ENCODE measurements at regions not wholly inside any gene's neighbourhood (a gene's known extent, or its start where the extent isn't known, plus 50 kb on each side); places are given as distances from the start of the nearest gene placed in this dataset.

DNA sequence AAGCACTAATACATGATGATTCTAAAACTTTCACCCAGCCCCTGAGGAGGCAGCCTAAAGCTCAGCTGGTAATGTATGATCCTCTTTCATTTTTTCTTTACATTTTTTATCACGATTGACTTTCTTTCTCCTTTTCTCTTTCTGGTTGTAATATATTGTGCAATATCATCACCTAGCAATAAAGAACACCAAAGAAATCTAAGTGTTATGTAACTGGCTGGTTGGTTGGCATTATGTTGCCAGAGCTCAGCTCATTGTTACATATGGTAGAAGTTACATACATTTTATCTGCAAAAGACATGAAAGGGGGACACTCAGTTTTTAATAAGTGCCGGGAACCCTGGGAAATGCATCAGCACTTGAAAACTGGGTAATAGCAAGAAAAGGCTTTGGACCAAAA is 432.1 kb upstream of the DDI1 start:
- H2AFZ ChIP-seq (ENCODE audit: low read depth, low read length): no peak overlapping the region
- H4K20me1 ChIP-seq (ENCODE audit: insufficient read depth, low read length): no peaks in the 10 kb centered on the region
- H3K27me3 Mint-ChIP-seq (ENCODE audit: low read depth, unreplicated experiment): no peaks in the 10 kb centered on the region
- H3K9me3 Mint-ChIP-seq (ENCODE audit: unreplicated experiment): no peaks in the 10 kb centered on the region
- no peak for FAIRE-seq
- no peak overlapping the region for H3K4me2 ChIP-seq (ENCODE audit: low read length)
- H3K36me3 Mint-ChIP-seq (ENCODE audit: low read depth, unreplicated experiment): no peaks in the 10 kb centered on the region
- H3K9me3 ChIP-seq (ENCODE audit: insufficient read depth, low read depth, low read length): no peaks in the 10 kb centered on the region
- H3K36me3 ChIP-seq (ENCODE audit: insufficient read depth, low read length): no peaks in the 10 kb centered on the region
- TF ChIP-seq, protein P1, sequence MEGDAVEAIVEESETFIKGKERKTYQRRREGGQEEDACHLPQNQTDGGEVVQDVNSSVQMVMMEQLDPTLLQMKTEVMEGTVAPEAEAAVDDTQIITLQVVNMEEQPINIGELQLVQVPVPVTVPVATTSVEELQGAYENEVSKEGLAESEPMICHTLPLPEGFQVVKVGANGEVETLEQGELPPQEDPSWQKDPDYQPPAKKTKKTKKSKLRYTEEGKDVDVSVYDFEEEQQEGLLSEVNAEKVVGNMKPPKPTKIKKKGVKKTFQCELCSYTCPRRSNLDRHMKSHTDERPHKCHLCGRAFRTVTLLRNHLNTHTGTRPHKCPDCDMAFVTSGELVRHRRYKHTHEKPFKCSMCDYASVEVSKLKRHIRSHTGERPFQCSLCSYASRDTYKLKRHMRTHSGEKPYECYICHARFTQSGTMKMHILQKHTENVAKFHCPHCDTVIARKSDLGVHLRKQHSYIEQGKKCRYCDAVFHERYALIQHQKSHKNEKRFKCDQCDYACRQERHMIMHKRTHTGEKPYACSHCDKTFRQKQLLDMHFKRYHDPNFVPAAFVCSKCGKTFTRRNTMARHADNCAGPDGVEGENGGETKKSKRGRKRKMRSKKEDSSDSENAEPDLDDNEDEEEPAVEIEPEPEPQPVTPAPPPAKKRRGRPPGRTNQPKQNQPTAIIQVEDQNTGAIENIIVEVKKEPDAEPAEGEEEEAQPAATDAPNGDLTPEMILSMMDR (IDR thresholded peaks at IDR 0.05; ENCODE audit: insufficient read depth, low read depth, low read length): no peak
- H3K9ac ChIP-seq (ENCODE audit: low read length): no peak overlapping the region
- H3K27me3 ChIP-seq (ENCODE audit: insufficient read depth, low read length): no peaks in the 10 kb centered on the region
- H3K4me1 ChIP-seq (ENCODE audit: insufficient read depth, low read length): peaks cover 7% of the 10 kb centered on the region
- H3K27ac Mint-ChIP-seq (ENCODE audit: unreplicated experiment): no peak overlapping the region
- H3K4me3 ChIP-seq (ENCODE audit: insufficient read depth, low read depth, low read length): no peak overlapping the region
- H3K4me3 Mint-ChIP-seq (ENCODE audit: unreplicated experiment): no peak overlapping the region
- H3K79me2 ChIP-seq (ENCODE audit: insufficient read depth, low read length): no peaks in the 10 kb centered on the region
- H3K4me1 Mint-ChIP-seq (ENCODE audit: low read depth, unreplicated experiment): peaks cover 9% of the 10 kb centered on the region
- DNase-seq (ENCODE audit: low read depth): no peak
- H3K27ac ChIP-seq (ENCODE audit: low read depth, low read length): no peak overlapping the region

DNA sequence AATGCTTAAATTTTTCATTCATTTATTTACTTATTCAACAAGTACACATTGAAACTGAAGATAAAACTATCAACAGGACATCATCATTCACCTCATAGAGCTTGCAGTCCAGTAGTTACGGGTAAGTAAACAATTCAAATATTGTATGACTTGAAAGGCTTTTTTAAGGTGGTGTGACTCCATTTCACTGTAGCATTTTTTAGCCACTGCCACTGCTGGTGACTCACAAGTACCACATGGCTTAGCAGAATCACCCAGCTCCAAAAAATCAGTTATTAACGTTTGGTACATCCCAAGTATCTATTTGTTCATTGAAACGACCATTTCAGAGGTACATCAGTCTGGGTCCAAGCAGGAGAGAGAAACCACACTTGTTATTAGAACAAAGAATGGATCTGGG is 427.9 kb upstream of the DDI1 start:
- Histone ChIP-seq H3K4me3 (ENCODE audit: insufficient read depth, low read depth, low read length) (no peak overlapping the region), H3K79me2 (ENCODE audit: insufficient read depth, low read length) (no peaks in the 10 kb centered on the region), H3K27me3 (ENCODE audit: insufficient read depth, low read length) (no peaks in the 10 kb centered on the region), H3K4me1 (ENCODE audit: insufficient read depth, low read length) (peaks cover 12% of the 10 kb centered on the region), H3K36me3 (ENCODE audit: insufficient read depth, low read length) (no peaks in the 10 kb centered on the region), H3K4me2 (ENCODE audit: low read length) (peak overlapping the region; percentile 72), H3K9ac (ENCODE audit: low read length) (no peak overlapping the region), H3K27ac (ENCODE audit: low read depth, low read length) (peak overlapping the region; percentile 71), H4K20me1 (ENCODE audit: insufficient read depth, low read length) (no peaks in the 10 kb centered on the region), H3K9me3 (ENCODE audit: insufficient read depth, low read depth, low read length) (no peaks in the 10 kb centered on the region), H2AFZ (ENCODE audit: low read depth, low read length) (no peak overlapping the region)
- no peaks in the 10 kb centered on the region for H3K36me3 Mint-ChIP-seq (ENCODE audit: low read depth, unreplicated experiment)
- no peaks in the 10 kb centered on the region for H3K27me3 Mint-ChIP-seq (ENCODE audit: low read depth, unreplicated experiment)
- H3K4me1 Mint-ChIP-seq (ENCODE audit: low read depth, unreplicated experiment): peaks cover 13% of the 10 kb centered on the region
- peak; percentile 72 for FAIRE-seq
- TF ChIP-seq, protein P1 (IDR thresholded peaks at IDR 0.05; ENCODE audit: insufficient read depth, low read depth, low read length): no peak
- no peak for TF ChIP-seq EZH2 (IDR thresholded peaks at IDR 0.05; ENCODE audit: insufficient read depth, low read length)
- H3K9me3 Mint-ChIP-seq (ENCODE audit: unreplicated experiment): peaks cover 6% of the 10 kb centered on the region
- H3K27ac Mint-ChIP-seq (ENCODE audit: unreplicated experiment): peak overlapping the region; percentile 95
- peak; percentile 59 for DNase-seq (ENCODE audit: low read depth)
- H3K4me3 Mint-ChIP-seq (ENCODE audit: unreplicated experiment): no peak overlapping the region

DNA sequence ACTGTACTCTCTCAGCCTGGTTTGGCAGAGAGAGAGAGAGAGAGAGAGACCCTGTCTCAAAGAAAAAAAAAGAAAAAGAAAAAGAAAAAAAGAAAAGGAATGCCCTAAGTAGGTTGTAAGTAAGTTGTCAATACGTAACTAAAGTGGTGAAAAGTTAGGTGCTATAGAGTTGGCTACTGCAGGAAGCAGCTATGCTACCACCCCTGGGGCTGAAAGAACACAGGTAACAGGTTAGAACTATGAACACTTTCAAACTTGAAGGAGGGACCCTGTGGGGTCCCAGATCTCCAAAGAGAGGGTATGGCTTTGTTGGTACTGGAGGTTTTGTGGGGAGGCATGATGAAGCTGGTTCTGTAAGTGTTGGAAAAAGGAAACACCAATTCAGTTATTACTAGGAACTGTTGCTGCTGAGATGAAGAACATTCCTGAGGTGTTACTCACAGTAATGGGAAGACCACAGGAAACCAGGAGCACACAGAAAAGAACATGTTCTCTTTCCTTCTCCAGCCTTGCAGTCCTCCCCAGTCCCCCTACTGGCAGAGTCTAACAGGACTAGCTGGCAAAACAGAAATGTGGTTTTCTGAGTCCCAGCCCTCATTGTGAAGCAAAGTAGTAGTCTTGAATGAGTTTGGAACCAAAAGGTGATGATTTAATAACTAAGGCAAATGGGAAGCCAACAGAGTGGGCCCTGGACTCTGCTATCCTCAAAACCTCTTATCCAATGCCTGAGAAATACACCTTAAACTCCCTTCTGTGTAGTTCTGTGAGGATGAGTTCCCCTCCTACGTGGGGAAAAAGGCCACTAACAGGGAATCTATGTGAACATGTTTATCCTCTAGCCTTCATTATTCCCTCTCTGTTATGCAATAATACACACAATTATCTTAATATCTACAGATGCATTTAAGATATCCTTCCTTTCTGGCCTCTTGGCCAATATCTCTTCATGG is 427.0 kb upstream of the DDI1 start:
- peak; percentile 97 for DNase-seq (ENCODE audit: low read depth)
- peaks cover 13% of the 10 kb centered on the region for H3K4me1 Mint-ChIP-seq (ENCODE audit: low read depth, unreplicated experiment)
- H3K4me2 ChIP-seq (ENCODE audit: low read length): peak overlapping the region; percentile 72
- no peaks in the 10 kb centered on the region for H3K36me3 Mint-ChIP-seq (ENCODE audit: low read depth, unreplicated experiment)
- no peak overlapping the region for H3K4me3 ChIP-seq (ENCODE audit: insufficient read depth, low read depth, low read length)
- no peaks in the 10 kb centered on the region for H3K27me3 ChIP-seq (ENCODE audit: insufficient read depth, low read length)
- peaks cover 6% of the 10 kb centered on the region for H3K9me3 Mint-ChIP-seq (ENCODE audit: unreplicated experiment)
- peak overlapping the region; percentile 55 for H2AFZ ChIP-seq (ENCODE audit: low read depth, low read length)
- TF ChIP-seq EZH2 (IDR thresholded peaks at IDR 0.05; ENCODE audit: insufficient read depth, low read length): no peak
- TF ChIP-seq, protein P1 (IDR thresholded peaks at IDR 0.05; ENCODE audit: insufficient read depth, low read depth, low read length): peak; percentile 93
- H3K27ac ChIP-seq (ENCODE audit: low read depth, low read length): peak overlapping the region; percentile 71
- H3K79me2 ChIP-seq (ENCODE audit: insufficient read depth, low read length): no peaks in the 10 kb centered on the region
- no peaks in the 10 kb centered on the region for H3K9me3 ChIP-seq (ENCODE audit: insufficient read depth, low read depth, low read length)
- FAIRE-seq: peak; percentile 100
- peak overlapping the region; percentile 8 for H3K9ac ChIP-seq (ENCODE audit: low read length)
- H3K4me1 ChIP-seq (ENCODE audit: insufficient read depth, low read length): peaks cover 12% of the 10 kb centered on the region
- H3K36me3 ChIP-seq (ENCODE audit: insufficient read depth, low read length): no peaks in the 10 kb centered on the region
- H3K27ac Mint-ChIP-seq (ENCODE audit: unreplicated experiment): peak overlapping the region; percentile 95
- no peaks in the 10 kb centered on the region for H4K20me1 ChIP-seq (ENCODE audit: insufficient read depth, low read length)
- H3K4me3 Mint-ChIP-seq (ENCODE audit: unreplicated experiment): peak overlapping the region; percentile 40
- no peaks in the 10 kb centered on the region for H3K27me3 Mint-ChIP-seq (ENCODE audit: low read depth, unreplicated experiment)
